GM19438 (cell line): ENCODE measurements at regions not wholly inside any gene's neighbourhood (a gene's known extent, or its start where the extent isn't known, plus 50 kb on each side); places are given as distances from the start of the nearest gene placed in this dataset.
A peak's percentile ranks its signal among the peaks of the same experiment; 100 is the strongest.

Experiments used
- ATAC-seq: cut with Tn5 transposase; IDR thresholded peaks from one replicate; pipeline ENCODE4 v1.9.1; 2021; ENCODE audit warnings: low read depth; ENCODE audit not compliant: unreplicated experiment

DNA sequence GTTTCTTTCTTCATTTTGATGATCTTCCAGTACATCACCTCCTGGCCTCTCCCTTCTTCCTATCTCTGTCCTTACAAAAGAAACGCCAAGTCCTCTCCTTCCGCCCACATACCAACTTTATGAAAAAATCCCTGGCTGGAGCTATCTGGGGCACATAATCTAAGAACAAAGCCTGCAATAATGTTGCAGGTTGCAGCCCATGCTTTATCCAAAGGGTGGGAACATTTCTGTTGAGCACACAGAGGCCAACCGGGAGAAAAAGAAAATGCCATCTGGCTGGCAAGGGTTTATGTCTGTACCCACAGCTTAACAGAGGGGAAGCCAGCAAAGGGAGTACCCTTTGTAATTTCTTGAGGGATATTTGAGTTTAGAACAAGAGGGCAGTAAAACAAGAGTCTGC lies 409.6 kb downstream of the SOX9 start:
- ATAC-seq, result no peak

DNA sequence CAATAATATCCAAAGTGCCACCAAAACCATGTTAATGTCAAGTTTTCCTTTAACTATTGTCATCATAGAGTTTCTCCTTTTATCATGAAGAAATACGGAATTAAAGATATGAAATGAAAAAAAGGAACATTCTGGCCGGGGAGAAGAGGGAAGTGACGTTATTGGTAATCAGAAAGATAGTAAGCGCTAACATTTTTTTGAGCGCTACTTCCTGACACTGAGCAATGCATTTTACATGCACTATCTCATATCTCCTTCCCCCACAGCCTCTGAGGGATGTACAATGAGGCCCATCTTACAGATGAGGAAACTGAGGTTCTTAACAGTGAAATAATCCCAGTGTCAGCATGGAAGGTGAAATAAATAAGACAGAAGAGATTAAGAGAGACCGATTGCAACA lies 410.9 kb downstream of the SOX9 start:
- no peak for ATAC-seq

DNA sequence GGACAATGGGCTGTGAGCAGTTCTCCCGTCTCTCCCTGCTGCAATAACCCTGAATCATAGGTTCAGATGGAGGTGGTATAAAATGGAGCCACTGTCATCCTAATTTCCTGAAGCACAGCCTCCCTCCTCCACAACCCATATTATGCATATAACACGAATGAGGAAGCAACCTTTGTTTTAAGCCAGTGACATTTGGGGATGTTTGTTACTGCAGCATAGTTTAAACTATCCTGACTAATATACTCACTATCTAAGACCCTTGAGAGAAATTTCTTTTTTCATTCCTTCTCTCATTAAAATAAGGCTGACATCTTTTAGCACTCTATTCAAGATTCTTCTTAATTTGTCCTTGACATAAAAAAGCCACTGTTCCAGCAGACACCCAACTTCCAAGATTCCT lies 413.4 kb downstream of the SOX9 start:
- no peak for ATAC-seq

DNA sequence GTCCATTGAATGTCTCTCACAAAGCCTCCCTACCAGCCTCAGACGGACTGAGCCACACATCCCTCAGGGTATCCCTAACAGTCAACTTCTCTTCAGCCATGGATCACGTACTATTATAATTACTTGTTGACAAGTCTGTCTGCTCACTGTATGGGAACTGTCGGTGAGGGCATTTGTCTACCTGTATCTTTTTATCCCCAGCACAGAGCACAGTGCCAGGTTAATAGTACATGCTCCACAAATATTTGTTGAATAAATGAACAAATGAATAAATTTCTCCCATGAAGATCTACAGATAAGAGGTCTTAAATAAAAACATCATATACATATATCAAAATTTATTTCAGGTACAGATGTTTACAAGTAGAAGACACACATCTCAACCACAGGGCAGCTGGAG lies 414.0 kb downstream of the SOX9 start:
- ATAC-seq, result no peak

DNA sequence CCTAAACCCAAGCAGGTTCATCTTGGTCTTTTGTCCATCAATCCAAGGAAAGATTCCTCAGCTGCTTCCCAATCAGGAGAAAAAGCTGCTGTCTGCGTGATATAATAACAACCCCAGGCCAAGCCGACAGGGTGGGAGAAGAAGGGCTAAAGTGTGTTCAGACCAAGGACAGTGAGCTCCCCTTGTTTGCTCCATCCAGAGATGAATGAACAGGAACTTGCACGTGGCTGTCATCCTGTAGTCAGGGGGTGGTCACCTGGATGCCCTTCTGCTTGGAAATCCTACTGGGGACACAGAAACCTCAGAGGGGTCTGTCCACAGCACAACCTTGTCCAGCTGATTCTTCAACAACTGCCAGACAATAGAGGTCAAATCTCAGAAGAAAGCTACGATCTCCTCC lies 414.5 kb downstream of the SOX9 start:
- ATAC-seq, result no peak

DNA sequence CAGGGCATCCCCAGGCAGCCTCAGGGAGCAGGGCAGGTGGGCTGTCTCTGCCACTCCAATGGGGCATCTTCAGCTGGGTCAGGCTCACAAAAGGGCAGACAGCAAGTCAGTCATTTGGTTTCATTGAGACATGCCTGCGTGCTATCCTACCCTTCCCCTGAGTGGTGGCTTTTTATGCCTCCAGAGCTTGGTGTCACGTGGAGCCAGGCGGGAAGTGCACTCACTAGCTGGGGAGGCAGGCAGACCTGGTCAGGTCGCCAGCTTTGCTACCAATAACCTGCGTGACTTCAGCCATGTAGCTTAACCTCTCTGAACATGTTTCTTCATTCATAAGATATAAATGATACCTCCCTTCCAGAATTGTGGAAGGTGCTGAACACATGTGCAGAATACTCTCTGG lies 415.0 kb downstream of the SOX9 start:
- no peak for ATAC-seq

DNA sequence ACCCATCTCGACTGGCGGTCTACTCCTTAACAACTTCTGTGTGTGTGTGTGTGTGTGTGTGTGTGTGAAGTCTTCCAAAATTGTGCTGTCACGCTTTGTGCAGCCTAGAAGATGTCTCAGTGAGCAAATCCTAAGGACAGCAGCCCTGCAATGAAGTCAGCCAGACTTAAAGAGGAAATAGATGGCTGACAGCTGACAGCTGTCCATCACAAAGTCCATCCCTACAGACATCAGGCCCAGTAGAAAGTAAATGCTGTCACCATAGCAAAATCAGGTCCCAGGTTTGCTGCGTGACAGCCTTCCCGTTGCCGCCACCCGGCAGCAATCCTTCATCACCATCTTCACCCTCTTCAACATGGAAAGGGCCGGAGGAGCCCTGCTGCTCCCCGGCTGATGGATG lies 416.0 kb downstream of the SOX9 start:
- ATAC-seq, result no peak

DNA sequence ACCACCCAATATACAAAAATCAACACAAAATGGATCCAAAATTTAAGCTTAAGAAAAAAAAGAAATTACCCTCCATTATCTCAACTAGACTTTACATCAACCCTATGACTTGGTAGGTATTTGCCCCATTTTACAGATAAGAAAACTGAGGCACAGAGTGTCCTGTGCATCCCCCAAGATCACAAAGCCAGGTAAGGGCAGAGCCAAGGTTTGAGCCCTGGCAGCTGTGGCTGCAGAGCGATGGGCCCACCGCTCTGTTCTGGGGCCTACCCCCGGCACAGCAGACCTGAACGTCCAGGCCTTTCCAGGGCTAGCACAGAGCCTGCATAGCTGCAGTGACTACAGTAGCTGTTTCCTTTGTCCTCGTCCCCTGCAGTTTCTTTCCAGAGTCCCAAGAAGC lies 417.6 kb downstream of the SOX9 start:
- no peak for ATAC-seq

DNA sequence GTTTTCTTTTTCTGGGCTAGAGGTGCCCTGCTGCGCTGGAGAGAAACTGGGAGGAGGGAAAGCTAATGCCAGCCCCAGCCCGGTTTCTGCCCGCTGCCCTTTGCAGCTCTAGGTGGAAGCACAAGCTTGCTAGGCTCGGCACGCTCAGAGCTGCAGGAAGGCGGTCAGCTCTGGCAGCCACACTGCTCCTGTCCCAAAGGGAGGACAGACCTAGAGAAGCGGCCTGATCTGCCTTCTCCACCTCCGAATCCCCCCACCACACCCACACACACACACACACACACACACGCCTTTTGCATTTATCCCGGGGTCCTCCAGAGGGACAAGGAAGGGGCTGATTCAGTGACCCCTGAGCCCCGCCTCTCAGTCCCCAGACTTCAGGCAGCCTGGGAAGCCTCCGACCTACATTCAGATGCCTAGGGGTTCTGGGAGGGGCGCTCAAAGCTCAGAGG lies 418.1 kb downstream of the SOX9 start:
- no peak for ATAC-seq

DNA sequence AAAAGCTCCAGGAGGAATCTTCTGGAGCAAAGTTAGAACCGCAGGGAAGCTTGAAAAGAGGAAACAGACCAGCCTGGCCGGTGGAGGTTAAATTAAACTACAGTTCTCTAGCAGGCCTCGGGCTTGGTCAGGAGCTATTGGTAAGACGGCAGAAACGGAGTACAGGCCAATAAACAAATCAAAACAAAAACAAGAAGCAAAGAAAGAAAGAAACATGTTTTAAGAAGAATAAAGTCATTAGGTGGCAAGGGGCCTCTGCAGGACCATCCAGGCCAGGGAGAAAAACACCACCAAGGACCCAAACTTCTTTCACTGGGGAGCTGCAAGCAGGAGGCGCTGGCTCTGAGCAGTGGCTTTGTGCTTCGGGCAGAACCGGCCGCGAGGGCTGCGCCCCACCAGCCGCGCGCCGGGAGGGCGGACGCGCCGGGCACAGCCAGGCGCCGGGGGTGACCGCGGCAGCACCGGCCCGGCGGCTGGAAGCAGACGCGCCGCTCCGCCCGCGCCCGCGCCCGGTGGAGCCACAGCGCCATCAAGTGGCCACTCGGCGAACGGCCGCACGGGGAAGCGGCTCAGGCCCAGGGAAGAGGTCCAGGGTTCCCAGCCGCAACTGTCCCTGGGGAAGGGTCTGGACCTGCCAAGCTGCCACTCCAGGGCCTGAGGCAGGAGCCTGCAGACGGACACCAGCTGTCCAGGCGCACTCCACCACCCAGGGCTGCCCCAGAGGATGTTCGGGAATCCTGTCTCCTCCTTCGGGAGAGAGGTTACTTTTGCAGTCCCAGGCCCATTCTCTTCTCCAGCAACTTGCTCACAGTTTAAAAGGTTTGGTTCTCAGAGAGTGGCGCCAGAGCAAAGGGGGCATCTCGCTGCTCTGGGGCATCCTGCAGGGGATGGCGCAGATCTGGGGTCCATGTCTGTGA lies 419.4 kb downstream of the SOX9 start:
- ATAC-seq, result peak; percentile 87

DNA sequence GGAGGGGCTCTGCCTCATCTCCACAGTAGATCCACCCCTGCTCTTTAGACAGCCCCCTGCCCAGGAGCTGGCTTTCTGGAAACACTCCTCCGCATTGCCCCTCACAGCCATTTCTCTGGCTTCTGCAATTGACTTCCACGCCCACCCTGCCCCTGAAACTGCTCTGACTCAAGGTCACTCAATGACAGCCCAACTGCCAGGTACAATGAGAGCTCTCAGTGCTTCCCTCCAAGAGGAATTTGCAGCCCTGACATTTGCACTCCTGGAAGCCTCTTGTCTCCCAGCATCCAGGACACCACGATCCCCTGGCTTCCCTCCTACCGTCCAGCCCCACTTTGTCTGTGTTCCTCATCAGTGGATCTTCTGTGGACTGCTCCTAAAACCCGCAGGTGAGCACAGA lies 421.5 kb downstream of the SOX9 start:
- ATAC-seq, result no peak

DNA sequence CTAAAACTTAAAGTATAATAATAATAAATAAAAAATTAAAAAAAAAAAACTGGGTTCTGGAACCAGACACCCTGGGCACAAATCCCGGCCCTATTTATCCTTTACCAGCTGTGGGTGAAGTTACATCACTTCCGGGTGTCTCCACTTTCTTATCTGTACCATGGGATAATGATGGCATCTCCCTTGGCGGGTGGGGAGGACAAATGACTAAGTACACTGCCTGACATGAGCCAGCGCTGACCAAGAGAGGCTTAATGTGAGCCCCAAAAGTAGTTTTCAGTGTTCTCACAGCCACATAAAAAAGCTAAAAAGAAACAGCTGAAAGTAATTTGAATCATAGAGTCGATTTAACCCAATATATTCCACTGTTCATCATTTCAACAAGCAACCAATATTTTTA lies 424.9 kb downstream of the SOX9 start:
- ATAC-seq, result no peak

DNA sequence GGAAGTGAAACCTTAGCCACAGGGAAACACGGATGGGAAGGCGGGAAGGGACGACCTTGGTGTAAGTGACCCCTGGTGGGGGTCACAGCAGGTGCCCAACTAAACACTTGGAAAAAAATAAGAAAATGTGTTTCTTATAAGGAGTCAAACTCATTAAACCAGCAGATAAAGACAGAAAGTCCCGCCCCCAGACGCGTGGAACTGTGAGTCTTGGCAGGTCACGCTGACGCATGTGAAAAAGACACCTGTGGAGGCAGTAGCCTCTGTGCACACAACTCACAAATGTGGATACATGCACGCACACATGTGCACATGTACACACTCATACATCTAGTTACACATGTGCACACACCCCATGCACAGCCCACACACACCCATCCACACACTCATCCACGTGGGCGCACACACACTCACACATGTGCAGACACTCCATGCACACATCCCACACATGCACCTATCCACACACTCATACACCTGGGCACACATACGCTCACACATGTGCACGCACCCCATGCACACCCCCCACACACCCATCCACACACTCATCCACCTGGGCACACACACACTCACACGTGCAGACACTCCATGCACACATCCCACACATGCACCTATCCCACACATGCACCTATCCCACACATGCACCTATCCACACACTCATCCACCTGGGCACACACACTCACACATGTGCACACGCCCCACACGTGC lies 432.4 kb downstream of the SOX9 start:
- ATAC-seq, result no peak

DNA sequence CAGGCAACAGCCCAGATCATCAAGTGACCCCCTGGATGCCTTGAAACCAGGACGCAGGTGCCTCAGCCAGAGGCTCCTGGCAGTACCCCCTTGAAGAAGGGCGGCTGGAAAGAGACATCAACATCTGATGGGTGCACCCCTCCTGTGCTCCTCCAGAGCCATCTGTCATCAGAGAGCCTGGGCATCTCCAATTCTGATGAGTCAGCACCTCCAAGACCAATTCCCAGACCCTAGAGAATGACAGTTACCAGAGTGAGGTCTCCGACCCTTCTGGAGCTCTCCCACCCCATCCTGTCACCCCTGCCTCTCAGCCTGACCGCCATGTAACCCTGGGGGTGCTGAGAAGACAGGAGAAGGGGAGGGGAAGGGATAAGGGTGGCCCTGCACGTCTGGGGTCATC lies 433.7 kb downstream of the SOX9 start:
- no peak for ATAC-seq

DNA sequence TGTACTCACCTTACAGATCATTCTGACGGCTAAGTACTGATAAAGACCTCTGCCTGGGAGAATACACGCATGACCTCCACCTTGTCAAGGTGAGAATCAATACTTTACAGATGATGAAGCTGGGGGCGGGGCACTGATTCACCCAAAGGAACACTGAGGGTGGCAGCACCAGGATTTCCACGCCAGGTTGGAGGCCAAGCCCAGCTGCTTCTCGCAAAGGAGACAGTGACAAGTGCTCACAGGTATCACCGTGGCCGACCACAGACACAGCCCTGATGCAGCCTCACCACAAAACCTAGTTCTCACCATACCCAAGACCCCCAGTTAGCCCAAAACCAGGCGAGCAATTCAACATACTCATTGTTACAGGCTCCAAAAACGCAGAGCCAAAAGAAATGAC lies 434.2 kb downstream of the SOX9 start:
- ATAC-seq, result no peak

DNA sequence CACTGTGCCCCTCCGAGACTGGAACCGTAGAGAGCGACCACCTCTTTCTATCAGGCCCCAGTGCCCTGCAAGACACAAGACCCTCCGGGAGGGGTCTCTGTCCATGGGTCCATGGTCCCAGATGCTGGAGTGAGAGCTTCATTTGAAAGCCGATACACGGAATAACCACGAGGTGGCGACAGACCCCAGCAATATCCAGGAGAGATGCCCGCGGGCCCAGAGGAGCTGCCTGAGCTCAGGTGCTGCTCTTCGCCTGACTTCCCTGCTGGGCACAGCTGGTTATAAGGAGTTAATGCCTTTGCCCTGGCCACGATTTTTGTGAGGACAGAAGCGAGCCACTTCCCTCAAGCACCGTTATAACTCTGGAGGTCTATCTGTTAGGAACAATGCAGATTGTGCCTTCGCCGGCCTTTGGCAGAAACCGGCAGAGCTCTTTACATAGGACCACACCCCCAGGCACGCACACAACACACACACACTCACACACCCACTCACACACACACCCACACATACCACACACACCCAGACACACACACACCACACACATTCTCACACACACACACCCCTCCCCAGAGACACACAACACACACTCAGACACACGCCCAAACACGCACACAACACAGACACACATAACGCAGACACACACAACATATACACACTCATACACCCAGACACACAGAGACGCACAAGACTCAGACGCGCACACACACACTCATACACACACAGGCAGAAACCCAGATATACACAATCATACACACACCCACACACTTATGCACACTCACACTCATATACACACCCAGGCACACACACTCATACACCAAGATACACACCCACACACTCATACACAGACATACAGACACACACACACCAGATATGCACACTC lies 436.4 kb downstream of the SOX9 start:
- ATAC-seq, result no peak

DNA sequence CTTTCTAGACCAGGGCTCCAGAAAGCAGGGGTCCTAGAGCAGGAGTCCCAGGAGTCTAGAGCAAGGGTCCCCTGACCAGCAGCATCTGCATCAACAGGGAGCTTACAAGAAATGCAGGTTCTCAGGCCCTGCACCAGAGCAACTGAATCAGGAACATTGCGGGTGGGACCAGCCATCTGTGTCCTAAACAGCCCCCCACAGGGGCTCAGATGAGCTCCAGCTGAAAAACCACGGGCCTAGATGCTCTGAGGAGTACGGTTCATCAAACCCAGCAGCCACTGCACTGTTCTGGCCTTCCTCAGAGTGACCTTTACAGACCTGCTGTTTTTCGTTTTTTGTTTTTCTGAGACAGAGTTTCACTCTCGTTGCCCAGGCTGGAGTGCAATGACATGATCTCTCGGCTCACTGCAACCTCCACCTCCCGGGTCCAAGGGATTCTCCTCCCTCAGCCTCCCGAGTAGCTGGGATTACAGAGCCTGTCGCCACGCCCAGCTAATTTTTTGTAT lies 438.2 kb downstream of the SOX9 start:
- ATAC-seq, result no peak

DNA sequence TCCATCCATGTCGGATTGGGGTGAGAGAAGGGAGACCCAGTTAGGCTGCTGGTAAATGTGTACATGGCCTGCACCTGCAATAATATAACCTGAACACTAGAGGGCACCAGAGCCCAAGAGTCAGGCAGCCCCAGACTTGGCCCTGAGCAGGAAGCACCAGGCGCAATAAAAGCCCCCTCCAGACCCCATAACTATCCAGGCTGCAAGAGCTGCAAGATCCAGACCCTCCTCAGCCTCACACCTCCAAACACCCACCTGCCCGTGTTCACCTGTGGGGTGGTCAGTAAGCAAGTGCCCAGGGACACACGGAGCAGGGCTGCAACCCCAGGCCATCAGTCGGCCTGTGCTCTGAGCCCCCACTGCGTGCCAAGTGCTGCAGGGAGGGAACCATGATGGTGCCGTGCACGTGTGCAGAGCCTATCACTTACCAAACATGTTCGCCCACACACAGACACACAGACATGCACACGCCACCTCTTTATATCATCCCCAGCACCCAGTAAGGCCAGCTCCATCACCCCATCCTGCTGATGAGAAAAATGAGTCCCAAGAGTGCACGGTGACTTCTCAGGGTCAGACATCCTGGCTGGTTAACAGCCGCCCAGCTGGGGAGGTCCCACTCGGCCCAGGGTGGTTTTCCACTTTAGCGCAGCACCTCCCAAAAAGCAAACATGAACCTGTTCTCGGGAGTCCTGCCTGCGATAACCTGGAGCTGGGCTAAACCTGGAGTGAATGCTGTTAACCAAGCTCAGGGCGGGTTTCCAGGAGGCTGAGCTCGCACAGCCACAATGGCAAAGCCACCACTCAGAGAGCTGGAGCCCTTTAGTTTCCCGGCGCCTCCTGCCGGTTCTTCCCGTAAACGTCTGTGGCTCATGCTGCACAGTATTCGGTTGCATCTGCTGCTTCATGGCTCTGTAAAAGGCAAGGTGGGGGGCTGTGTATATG lies 439.8 kb downstream of the SOX9 start:
- peak; percentile 79 for ATAC-seq

DNA sequence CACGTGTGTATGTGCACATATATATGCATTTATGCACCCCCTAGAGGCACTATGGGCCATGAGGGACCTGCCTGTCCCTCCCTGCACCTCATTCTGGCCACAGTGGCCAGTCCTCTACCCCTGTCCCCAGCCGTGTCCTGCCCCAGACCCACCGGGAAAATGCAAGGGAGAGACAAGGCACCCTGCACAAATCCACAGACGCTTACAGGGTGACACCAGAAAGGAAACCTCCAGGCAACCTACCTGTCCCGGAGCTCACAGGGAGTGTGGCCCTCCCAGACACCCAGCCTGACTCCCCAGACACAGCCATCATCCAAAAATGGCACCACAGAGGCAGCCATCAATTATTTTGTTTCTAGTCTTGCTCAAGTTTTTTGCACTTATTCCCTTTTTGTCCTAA lies 440.4 kb downstream of the SOX9 start:
- no peak for ATAC-seq

DNA sequence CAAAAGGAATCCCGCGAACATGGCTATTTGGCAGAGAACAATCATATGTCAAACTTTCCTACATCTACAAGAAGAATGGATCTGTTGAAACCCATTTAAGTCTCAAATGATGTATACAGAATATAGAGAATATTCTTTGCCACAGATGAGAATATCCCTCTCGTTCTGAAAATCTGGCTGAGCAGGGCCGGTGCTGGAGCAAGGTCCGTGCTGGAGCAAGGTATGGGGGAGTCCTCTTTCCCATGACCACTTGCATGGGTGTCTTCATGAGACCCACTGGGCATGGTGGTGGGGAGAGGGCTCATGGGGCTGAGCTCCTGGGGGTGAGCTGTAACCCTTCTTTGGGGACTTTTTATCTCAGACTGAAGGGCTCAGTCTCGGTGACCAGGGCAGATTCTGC lies 440.9 kb downstream of the SOX9 start:
- ATAC-seq, result no peak
